Activated CD4-positive, alpha-beta T cell treated with anti-CD3 and anti-CD28 coated beads, Interleukin-2, amount 50 U/mL, for 1 hour (primary cell): ENCODE measurements at regions not wholly inside any gene's neighbourhood (a gene's known extent, or its start where the extent isn't known, plus 50 kb on each side); places are given as distances from the start of the nearest gene placed in this dataset.

Experiments
- DNase-seq: peaks from one replicate; pipeline ENCODE4 v3.0.0-alpha.2; 2020

DNA sequence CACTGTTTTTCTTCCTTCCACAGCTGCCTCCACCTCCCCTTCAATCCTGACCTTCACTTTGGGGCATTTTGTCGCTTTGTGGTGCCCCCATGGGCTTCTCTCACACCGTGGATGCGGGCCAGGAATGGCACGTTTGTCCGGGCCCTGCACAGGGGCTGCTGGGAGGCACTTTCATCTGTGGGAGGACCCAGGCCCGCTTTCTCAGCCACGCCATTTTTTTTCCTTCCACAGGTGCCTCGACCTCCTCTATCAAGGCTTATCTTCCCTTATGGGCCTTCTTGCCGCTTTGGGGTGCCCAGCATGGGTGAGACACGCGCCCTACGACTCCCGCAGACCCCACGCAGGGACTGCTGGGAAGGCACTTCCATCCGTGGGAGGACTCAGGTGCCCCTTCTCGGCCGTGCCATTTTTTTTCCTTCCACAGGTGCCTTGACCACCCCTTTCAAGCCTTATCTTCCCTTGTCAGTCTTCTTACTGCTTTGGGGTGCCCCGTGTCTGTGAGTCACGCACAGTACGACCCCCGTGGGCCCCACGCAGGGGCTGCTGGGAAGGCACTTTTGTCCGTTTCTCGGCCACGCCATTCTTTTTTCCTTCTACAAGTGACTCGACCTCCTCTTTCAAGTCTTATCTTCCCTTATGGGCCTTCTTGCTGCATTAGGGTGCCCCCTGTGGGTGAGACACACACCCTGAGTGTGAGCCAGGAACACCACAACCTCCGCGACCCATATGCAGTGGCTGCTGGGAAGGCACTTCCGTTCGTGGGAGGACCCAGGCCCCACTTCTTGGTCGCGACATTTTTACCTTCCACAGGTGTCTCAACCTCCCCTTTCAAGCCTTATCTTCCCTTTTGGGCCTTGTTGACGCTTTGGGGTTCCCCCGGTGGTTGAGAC is 270.7 kb downstream of the ALG10 start:
- DNase-seq = no peak

DNA sequence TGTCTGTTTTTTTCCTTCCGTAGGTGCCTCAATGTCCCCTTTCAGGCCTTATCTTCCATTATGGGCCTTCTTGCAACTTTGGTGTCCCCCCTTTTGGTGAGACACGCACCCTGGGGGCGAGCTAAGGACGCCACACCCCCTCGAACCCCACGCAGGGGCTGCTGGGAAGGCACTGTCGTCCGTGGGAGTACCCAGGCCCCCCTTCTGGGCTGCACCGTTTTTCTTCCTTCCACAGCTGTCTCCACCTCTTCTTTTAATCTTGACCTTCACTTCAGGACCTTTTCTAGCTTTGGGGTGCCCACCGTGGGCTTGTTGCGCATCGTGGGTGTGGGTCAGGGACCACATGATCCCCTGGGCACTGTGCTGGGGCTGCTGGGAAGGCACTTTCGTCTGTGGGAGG is 271.8 kb downstream of the ALG10 start:
- DNase-seq = no peak

DNA sequence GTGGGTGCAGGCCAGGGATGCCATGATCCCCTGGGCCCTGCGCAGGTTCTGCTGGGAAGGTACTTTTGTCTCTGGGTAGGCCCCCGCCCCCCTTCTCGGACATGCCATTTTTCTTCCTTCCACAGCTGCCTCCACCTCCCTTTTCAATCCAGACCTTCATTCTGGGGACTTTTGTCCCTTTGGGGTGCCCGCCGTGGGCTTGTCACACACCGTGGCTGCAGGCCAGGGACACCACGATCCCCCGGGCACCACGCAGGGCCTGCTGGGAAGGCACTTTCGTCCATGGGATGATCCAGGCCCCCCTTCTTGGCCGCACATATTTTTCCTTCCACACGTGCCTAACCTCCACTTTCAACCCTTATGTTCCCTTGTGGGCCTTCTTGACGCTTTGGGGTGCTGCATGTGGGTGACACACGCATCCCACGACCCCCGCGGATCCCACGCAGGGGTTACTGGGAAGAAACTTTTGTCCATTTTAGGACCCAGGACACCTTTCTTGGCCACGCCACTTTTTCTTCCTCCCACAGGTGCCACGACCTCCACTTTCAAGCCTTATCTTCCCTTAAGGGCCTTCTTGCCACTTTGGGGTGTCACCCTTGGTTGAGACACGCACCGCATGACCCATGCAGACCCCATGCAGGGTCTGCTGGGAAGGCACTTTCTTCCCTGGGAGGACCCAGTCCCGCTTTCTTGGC is 272.5 kb downstream of the ALG10 start:
- DNase-seq = no peak

DNA sequence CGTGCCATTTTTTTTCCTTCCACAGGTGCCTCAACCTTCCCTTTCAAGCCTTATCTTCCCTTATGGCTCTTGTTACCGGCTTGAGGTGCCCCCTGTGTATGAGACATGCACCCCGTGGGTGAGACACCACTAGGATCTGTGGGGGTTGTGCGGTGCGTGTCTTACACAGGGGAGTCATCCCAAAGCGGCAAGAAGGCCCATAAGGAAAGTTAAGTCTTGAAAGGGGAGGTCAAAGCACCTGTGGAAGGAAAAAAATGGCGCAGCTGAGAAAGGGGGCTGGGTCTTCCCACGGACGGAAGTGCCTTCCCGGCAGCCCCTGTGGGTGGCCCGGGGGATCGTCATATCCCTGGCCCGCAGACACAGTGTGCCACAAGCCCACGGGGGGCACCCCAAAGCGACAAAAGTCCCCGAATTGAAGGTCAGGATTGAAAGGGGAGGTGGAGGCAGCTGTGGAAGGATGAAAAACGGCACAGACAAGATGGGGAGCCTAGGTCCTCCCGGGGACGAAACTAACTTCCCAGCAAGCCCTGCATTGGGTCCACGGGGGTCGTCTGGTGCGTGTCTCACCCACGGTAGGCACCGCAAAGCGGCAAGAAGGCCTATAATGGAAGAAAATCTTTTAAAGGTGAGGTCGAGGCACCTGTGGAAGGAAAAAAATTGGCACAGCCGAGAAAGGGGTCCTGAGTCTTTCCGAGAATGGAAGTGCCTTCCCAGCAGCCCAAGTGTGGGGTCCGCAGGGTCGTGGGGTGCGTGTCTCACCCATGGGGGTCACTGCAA is 273.3 kb downstream of the ALG10 start:
- no peak for DNase-seq

- DNase-seq = no peak
Measured at GRCh38 chr12:34296143-34297041, 274.1 kb downstream of the ALG10 start.

- DNase-seq = no peak
Measured at GRCh38 chr12:34297126-34297789, 275.0 kb downstream of the ALG10 start.

DNA sequence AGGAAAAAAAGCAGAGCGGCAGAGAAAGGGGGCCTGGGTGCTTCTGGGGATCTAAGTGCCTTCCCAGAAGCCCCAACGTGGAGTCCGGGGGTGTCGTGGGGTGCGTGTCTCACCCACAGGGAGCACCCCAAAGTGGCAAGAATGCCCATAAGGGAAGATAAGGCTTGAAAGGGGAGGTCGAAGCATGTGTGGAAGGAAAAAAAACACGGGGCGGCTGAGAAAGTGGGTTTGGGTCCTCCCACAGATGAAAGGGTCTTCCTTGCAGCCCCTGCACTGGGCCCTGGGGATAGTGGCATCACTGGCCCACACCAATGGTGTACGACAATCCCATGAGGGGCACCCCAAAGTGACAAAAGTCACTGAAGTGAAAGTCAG is 275.5 kb downstream of the ALG10 start:
- DNase-seq = no peak

- no peak for DNase-seq
Measured at GRCh38 chr12:34298176-34298970, 276.1 kb downstream of the ALG10 start.

- DNase-seq = no peak
Measured at GRCh38 chr12:34298971-34299801, 276.9 kb downstream of the ALG10 start.

DNA sequence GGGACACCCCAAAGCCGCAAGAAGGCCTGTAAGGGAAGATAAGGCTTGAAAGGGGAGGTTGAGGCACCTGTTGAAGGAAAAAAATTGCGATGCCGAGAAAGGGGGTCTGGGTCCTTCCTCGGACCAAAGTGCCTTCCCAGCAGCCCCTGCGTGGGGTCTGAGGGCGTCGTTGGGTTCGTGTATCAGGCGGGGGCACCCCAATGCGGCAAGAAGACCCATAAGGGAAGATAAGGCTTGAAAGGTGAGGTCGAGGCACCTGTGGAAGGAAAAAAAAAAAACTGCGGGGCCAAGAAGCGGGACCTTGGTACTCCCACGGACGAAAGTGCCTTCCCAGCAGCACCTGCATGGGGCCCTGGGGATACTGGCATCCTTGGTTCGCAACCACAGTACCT is 277.5 kb downstream of the ALG10 start:
- no peak for DNase-seq

DNA sequence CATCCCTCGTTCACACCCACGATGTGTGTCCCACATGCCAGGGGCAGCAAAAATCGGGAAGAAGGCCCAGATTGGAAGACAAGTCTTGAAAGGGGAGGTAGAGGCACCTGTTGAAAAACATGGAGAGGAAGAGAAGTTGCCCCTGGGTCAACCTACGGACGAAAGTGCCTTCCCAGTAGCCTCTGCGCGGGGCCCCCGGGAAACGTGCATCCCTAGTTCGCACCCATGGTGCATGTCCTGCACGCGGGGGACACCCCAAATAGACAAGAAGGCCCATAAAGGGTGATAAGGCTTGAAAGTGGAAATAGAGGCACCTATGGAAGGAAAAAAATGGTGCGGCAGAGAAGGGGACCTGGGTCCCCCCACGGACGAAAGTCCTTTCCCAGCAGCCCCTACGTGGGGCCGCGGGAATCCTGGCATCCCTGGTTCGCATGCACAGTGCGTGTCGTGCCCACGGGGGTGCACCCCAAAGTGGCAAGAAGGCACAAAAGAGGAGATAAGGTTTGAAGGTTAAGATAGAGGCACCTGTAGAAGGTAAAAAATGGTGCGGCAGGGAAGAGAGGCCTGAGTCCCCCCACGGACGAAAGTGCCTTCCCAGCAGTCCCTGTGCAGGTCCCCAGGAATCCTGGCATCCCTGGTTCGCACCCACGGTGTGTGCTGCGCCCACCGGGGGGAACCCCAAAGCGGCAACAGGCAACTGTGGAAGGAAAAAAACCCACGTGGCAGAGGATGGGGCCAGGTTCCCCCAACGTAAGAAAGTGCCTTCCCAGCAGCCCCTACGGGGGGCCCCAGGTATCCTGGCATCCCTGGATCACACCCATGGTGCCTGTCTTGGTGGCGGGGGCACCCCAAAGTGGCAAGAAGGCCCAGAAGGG is 278.3 kb downstream of the ALG10 start:
- no peak for DNase-seq

DNA sequence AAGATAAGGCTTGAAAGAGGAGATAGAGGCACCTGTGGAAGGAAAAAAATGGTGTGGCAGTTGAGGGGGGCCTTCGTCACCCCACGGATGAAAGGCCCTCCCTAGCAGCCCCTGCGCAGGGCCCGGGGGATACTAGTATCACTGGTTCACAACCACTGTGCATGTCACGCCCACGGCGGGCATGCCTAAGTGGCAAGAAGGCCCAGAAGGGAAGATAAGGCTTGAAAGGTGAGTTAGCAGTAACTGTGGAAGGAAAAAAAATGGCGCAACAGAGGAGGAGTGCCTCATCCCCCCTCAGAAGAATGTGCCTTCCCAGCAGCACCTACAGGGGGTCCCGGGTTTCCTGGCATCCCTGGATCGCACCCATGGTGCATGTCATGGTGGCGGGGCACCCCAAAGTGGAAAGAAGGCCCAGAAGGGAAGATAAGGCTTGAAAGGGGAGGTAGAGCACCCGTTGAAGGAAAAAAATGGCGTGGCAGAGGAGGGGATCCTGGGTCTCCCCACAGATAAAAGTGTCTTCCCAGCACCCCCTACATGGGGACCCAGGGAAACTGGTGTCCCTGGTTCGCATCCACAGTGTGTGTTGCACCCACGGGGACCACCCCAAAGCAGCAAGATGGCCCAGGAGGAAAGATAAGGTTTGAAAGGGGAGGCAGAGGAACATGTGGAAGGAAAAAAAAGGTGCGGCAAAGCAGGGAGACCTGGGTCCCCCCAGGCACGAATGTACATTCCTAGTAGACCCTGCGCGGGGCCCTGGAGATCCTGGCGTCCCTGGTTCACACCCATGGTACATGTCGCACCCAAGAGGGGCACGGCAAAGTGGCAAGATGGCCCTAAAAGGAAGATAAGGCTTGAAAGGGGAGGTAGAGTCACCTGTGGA is 279.2 kb downstream of the ALG10 start:
- DNase-seq = no peak

DNA sequence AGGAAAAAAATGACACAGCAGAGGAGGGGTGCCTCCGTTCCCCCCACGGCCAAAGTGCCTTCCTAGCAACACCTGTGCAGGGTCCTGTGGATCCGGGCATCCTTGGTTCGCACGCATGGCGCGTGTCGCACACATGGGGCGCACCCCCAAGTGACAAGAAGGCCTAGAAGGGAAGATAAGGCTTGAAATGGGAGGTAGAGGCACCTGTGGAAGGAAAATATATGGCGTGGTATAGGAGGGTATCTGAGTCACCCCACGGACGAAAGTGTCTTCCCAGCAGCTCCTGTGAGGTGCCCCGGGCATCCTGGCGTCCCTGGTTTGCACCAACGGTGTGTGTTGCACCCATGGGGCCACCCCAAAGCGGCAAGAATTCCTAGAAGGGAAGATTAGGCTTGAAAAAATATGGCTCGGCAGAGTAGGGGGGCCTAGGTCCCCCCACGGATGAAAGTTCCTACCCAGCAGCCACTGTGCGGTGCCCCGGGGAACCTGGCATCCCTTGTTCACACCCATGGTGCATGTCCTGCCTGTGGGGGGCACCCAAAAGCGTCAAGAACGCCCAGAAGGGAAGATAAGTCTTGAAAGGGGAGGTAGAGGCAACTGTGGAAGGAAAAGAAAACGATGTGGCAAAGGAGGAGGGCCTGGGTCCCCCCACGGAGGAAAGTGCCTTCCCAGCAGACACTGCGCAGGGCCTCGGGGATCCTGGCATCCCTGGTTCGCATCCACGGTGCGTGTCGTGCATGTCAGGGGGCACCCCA is 280.0 kb downstream of the ALG10 start:
- no peak for DNase-seq

GRCh38 chr12:34303091-34303870 is 281.0 kb downstream of the ALG10 start:
- no peak for DNase-seq

DNA sequence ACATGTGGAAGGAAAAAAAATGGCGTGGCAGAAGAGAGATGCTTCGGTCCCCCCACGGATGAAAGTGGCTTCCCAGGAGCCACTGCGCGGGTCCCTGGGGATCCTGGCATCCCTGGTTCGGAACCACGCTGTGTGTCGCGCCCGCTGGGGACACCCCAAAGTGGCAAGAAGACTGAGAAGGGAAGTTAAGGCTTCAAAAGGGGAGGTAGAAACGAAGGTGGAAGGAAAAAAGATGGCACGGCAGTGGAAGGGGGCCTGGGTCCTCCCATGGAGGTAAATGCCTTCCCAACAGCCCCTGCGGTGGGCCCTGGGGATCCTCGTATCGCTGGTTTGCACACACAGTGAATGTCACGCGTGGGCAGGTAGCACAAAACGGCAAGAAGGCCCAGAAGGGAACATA is 281.7 kb downstream of the ALG10 start:
- no peak for DNase-seq

GRCh38 chr12:34304546-34304945 is 282.2 kb downstream of the ALG10 start:
- no peak for DNase-seq
